OCI-LY1 (cell line): ENCODE measurements at regions not wholly inside any gene's neighbourhood (a gene's known extent, or its start where the extent isn't known, plus 50 kb on each side); places are given as distances from the start of the nearest gene placed in this dataset.

Experiments used
- CTCF ChIP-seq: fragments of 200-600 bp; sonication (generic), shearing (Covaris generic); IDR thresholded peaks from 2 replicates; pipeline ENCODE4 v1.5.1; 2017; ENCODE audit warnings: mild to moderate bottlenecking, antibody characterized with exemption, low read length, moderate library complexity, mixed read lengths
- EZH2 ChIP-seq: fragments of 200-600 bp; sonication (generic), shearing (Covaris generic); IDR thresholded peaks from 2 replicates; pipeline ENCODE4 v1.8.0; 2017; ENCODE audit warnings: borderline replicate concordance, mixed run types, mild to moderate bottlenecking, antibody characterized with exemption, low read length, moderate library complexity, mixed read lengths

DNA sequence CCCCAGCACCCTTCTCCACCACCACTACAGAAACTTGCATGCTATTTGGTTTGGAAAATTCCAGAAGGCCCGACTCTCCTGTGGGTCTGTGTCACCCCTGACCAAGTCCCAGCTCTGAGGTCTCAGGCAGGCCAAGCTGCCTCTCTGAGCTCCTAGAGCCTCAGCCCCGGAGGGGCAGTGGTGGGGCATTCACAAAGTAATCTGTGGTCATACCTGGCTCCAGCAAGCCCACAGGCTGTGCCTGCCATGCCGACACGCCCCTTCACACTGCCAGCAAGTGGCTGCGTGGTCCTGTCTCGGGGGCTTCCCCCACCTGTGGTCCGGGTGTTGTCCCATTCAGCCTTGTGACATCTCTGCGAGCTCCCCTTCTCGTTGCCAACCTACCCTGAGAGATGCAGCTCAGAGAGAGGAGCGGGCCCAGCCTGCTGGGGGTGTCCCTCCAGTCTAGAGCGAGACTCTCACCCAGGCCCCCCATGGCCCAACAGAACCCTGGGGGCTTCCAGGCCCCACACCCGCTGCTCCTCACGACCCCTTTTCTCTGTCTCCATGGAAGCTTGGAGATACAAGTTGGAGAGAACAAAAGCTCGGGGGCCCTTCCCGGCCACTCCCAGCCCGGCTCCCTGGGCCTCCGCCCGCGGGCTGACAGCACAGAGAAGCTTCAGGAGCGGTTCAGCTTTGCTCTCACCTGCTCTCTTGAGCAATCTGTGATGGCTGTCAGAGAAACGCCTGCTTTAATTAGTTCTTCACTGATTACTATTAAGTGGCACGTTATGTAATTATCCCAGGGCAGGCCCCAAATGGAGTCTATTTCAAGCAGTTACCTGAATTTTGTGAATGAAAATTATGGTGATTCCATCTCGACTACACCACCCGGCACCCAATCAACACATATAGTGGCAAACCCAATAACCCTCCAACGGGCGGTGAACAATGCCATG lies 147.7 kb upstream of the PHACTR3 start:
- TF ChIP-seq CTCF (no peak), EZH2 (no peak)
